Stimulated activated naive CD8-positive, alpha-beta T cell treated with anti-CD3 and anti-CD28 coated beads, Interleukin-15, Interleukin-2, amounts not matched to agents 100 ng/mL and 50 ng/mL, for 24 hours (primary cell): ENCODE measurements at regions not wholly inside any gene's neighbourhood (a gene's known extent, or its start where the extent isn't known, plus 50 kb on each side); places are given as distances from the start of the nearest gene placed in this dataset.

ENCODE experiments used
- H3K27ac Mint-ChIP-seq: one replicate; pipeline ENCODE4 v1.8.0; 2021; ENCODE audit warnings: mild to moderate bottlenecking, mixed read lengths
- H3K27me3 Mint-ChIP-seq: one replicate; pipeline ENCODE4 v1.8.0; 2021; ENCODE audit warnings: mixed read lengths
- H3K36me3 Mint-ChIP-seq: one replicate; pipeline ENCODE4 v1.8.0; 2021; ENCODE audit warnings: low read depth, mixed read lengths
- H3K4me1 Mint-ChIP-seq: one replicate; pipeline ENCODE4 v1.8.0; 2021; ENCODE audit warnings: low read depth, mixed read lengths
- H3K4me3 Mint-ChIP-seq: one replicate; pipeline ENCODE4 v1.8.0; 2021; ENCODE audit warnings: mild to moderate bottlenecking, mixed read lengths
- H3K9me3 Mint-ChIP-seq: one replicate; pipeline ENCODE4 v1.8.0; 2021; ENCODE audit warnings: mixed read lengths

DNA sequence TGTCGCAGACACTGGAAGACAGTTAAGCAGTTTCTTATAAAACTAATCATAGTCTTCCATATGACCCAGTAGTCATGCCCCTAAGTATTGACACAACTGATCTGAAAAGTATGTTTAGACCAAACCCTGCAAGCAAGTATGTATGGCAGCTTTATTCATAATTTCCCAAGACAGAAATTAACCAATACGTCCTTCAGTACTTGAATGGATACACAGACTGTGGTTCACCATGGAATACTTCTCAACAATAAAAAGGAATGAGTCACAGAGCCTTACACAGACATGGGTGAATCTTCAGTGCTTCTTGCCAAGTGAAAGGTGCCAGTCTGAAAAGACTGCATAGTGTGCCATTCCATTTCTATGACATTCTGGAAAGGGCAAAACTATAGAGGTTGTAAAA is 50.2 kb upstream of the AKR1E2 start:
- no peak overlapping the region for H3K4me3 Mint-ChIP-seq
- H3K27ac Mint-ChIP-seq = peak overlapping the region; percentile 82
- H3K27me3 Mint-ChIP-seq = peaks cover 37% of the 10 kb centered on the region
- no peaks in the 10 kb centered on the region for H3K36me3 Mint-ChIP-seq
- no peaks in the 10 kb centered on the region for H3K9me3 Mint-ChIP-seq
- H3K4me1 Mint-ChIP-seq = peaks cover 12% of the 10 kb centered on the region

DNA sequence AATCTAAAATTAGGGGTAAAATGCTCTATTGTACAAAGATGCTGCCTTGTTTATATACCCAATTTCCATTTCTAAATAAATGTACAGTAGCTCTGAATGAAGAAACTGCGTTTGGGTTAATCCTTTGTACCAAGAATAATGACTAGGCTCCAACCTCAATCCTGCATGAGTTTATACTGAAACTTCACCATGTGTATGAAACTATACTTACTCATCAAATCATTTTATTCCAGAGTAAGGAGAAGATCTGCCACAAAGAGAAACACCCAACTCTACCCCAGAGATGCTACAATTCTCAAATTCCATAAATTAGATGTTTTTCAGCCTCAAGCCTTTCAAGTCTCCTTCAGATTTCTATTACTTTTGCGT is 53.8 kb upstream of the AKR1E2 start:
- Mint-ChIP-seq H3K4me1 (peaks cover 12% of the 10 kb centered on the region), H3K4me3 (no peak overlapping the region), H3K9me3 (no peaks in the 10 kb centered on the region), H3K36me3 (no peaks in the 10 kb centered on the region), H3K27ac (no peak overlapping the region), H3K27me3 (peaks cover 33% of the 10 kb centered on the region)

DNA sequence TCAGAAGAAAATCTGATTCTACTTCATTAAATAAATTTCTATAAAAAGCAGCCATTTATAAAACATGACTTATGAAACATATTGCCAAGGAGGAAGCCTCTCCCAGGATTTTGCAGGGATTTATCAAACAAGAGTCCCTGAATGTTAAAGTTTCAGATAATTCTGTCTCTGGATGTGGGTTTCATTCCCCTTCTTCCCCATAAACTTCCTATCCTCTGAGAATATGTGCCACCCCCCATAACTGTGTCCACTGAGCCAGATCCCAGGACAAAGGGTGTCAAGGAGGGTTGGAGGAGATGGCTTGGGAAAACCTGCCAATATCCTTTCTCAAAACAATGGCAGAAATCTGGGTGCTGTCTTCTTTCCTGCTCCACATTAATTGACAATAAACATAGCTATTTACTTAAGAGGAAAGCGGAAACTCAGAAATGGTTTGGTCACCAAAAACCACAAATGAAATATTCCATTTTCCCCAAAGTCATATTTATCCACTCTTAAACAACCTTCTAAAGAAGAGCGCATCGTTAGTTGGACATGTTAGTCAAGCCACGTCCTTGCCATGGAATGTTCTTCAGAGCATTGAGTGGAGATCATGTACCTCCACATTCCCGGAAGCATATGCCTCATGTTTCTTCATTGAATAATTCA is 54.3 kb upstream of the AKR1E2 start:
- no peaks in the 10 kb centered on the region for H3K36me3 Mint-ChIP-seq
- H3K4me3 Mint-ChIP-seq = no peak overlapping the region
- no peak overlapping the region for H3K27ac Mint-ChIP-seq
- H3K27me3 Mint-ChIP-seq = peaks cover 33% of the 10 kb centered on the region
- H3K4me1 Mint-ChIP-seq = peaks cover 12% of the 10 kb centered on the region
- H3K9me3 Mint-ChIP-seq = no peaks in the 10 kb centered on the region

DNA sequence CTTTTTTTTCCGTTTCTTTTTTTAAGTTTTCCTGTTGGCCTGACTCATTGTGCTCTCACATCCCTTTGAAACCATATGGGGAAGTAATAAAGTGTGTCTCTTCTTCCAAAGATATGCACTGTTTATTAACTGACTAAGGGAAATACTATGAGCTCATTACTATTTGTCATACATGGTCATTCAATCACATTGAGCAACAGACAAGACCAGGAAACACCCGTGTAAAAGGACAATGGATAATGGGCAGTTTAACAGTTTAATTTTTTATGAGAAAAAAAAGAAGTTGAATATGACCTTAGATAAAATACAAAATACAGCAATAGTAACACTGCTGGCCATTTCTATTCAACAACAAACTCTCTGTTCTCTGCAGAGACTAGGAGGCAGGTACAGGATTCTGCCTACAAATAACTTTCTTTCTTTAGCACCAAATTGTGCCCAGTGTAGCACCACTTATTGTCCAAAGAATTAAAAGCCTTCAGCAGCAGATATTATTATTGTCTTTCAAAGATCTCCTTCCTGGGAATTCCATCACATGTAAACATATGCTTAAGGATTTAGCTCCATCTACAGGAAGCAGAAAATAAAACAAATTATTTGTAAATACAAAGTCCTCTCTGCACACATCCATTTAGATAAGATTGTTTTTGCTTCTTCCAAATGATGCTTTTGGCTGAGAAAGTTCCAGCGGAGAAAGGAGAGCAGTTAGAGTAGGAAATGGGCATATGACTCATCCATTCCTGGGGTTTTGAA is 55.0 kb upstream of the AKR1E2 start:
- Mint-ChIP-seq H3K9me3 (no peaks in the 10 kb centered on the region), H3K27me3 (peaks cover 33% of the 10 kb centered on the region), H3K4me1 (peaks cover 7% of the 10 kb centered on the region), H3K4me3 (no peak overlapping the region), H3K36me3 (no peaks in the 10 kb centered on the region), H3K27ac (no peak overlapping the region)

DNA sequence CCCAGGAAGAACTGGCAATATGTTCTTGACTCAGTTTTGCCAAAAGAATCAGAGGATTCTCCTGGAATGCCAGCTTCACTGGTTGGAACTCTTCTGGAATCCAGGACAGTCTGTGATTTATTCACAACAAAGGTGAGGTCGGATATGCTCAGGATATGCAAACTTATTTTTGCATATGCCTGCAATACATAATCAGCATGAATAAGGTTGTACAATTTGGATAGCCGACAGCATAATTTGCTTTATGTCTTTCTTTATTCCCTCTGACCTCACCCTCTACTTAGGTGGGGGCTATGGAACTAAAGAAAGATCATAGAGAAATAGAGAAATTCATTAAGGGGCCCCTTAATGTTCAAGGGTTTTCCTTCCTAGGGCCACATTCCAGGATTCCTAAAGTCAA is 57.6 kb upstream of the AKR1E2 start:
- H3K27ac Mint-ChIP-seq = no peak overlapping the region
- H3K36me3 Mint-ChIP-seq = no peaks in the 10 kb centered on the region
- no peaks in the 10 kb centered on the region for H3K9me3 Mint-ChIP-seq
- H3K27me3 Mint-ChIP-seq = peaks cover 22% of the 10 kb centered on the region
- no peak overlapping the region for H3K4me3 Mint-ChIP-seq
- H3K4me1 Mint-ChIP-seq = no peaks in the 10 kb centered on the region

DNA sequence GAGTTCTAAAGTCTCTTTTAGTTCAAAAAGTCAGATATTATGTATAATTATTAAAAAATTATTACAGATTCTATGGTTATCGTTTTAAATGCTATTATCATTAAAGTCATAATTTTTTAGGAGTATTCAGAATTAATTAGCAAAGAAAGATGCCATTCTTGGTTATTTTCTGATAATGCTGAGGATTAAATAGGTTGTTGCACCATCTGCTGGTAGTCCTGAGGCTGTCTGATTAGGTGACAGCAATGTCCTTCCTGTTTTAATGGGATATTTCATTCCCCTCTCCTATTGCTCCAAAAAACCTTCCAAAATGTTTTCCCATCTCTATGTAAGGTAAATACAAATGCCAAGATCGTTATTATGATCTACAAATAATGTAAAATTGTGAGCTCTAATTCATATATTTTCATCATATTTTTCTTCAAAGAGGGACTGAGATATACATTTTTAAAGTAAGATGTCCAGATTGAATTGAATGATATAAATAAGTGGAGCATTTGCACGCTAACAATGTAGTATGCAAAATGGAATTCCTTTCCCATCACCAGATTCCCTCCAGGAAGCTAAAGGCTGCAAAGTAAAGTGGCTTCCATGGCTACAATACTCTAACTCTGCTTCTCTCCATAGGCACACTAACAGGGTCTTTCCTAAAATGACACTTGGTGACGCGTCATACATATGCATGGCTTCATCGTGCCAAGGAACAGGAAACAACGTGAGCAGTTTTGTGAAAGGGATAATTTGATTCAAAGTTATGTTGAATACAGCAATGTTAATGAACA is 58.8 kb upstream of the AKR1E2 start:
- Mint-ChIP-seq H3K4me3 (no peak overlapping the region), H3K36me3 (no peaks in the 10 kb centered on the region), H3K27ac (no peak overlapping the region), H3K27me3 (peaks cover 13% of the 10 kb centered on the region), H3K4me1 (no peaks in the 10 kb centered on the region), H3K9me3 (no peaks in the 10 kb centered on the region)

DNA sequence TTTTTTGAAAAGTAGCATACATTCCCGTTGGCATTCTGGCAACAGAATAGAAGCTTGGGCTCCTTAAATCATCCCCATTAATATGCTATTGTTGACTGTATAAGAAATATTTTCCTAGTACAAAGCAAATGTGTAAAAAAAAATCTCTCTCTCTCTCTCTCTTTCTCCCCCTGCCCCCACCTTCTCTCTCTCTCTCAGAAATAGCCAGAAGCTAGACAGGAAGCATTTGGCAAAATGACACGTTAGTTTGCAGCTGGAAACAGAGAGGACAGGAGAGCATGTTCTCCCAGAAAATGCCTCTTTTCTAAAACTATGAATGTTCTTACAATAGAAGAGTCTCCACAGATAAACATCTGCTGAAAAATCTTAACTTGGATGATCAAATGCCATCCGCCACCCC is 59.6 kb upstream of the AKR1E2 start:
- no peaks in the 10 kb centered on the region for H3K36me3 Mint-ChIP-seq
- H3K9me3 Mint-ChIP-seq = no peaks in the 10 kb centered on the region
- no peak overlapping the region for H3K4me3 Mint-ChIP-seq
- no peaks in the 10 kb centered on the region for H3K4me1 Mint-ChIP-seq
- H3K27ac Mint-ChIP-seq = no peak overlapping the region
- H3K27me3 Mint-ChIP-seq = peaks cover 6% of the 10 kb centered on the region

DNA sequence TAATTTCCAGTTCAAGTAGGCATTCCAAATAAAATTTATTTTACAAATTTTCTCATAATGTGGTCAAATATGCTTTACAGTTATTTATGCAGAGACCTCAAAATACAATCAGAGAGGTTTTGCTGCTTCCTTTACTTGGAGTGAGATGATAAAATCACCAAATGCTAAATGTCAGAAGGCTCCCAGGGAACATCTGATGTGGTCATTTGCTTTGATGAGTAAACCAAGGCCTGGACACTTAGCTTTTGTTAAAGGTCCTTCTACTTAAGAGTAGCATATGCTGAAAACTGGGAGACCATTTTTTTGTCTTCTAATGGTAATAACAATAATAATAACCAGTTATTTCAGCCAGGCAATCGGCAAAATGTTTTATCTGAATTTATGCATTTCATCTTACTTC is 60.6 kb upstream of the AKR1E2 start:
- no peak overlapping the region for H3K27ac Mint-ChIP-seq
- no peaks in the 10 kb centered on the region for H3K36me3 Mint-ChIP-seq
- peaks cover 6% of the 10 kb centered on the region for H3K27me3 Mint-ChIP-seq
- no peaks in the 10 kb centered on the region for H3K9me3 Mint-ChIP-seq
- no peaks in the 10 kb centered on the region for H3K4me1 Mint-ChIP-seq
- H3K4me3 Mint-ChIP-seq = no peak overlapping the region

DNA sequence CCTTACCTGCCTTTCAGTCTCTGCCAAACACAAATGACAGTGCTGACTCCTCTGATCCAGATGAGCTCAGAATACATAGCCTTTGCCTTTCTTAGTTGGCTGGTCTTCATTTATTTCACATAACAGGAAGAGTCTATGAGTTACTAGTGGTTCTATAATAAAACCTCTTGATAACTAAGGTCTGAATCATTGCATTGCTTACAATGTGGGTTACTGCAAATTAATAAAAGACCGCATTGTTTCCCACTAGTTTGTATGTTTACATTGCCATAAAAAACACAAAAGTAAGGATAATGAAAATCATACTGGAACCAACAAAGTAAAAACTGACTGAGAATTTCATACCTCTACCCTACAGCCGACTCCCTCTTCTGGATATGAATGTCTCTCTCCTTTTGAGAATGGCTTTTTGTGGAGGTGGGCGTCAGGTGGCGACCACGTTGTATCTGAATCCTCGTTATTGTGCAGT is 62.0 kb upstream of the AKR1E2 start:
- no peak overlapping the region for H3K27ac Mint-ChIP-seq
- H3K27me3 Mint-ChIP-seq = peaks cover 16% of the 10 kb centered on the region
- H3K36me3 Mint-ChIP-seq = no peaks in the 10 kb centered on the region
- no peaks in the 10 kb centered on the region for H3K4me1 Mint-ChIP-seq
- H3K4me3 Mint-ChIP-seq = no peak overlapping the region
- no peaks in the 10 kb centered on the region for H3K9me3 Mint-ChIP-seq

DNA sequence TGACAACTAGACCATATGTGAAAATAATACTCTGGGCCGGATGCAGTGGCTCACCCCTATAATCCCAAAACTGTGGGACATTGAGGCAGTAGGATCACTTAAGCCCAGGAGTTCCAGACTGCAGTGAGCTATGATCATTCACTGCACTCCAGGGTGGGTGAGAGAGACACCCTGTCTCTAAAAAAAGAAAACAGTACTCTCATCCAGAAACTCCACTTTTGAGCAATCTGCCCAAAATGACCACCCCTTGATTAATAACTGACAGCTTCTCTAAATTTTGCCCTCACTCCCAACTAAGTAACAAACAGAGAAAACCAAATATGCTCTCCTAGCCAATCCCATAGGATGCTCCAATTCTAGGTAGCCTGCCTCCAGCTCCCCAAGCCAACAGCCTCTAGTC is 62.5 kb upstream of the AKR1E2 start:
- peaks cover 18% of the 10 kb centered on the region for H3K27me3 Mint-ChIP-seq
- no peak overlapping the region for H3K4me3 Mint-ChIP-seq
- no peaks in the 10 kb centered on the region for H3K9me3 Mint-ChIP-seq
- no peak overlapping the region for H3K27ac Mint-ChIP-seq
- H3K4me1 Mint-ChIP-seq = no peaks in the 10 kb centered on the region
- H3K36me3 Mint-ChIP-seq = no peaks in the 10 kb centered on the region

DNA sequence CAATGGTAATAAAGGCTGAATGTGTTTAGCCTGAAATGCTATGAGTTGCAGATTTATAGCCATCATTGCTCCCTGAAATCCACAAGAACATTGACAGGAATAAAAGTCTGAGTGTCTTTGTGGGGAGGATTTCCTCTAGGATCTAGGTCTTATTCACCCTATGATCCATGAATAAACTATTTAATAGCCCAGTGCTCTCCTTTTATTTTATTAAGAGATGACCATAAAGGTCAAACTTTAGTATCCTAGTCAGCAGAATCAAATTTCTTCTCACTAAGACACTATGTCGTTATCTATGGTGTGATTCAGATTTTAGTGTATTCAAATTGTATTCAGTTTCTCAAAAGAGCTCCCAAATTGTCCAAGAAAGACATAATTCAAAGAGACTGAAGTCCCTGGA is 67.8 kb upstream of the AKR1E2 start:
- H3K36me3 Mint-ChIP-seq = no peaks in the 10 kb centered on the region
- H3K27me3 Mint-ChIP-seq = peaks cover 21% of the 10 kb centered on the region
- no peaks in the 10 kb centered on the region for H3K4me1 Mint-ChIP-seq
- H3K4me3 Mint-ChIP-seq = no peak overlapping the region
- H3K27ac Mint-ChIP-seq = no peak overlapping the region
- no peaks in the 10 kb centered on the region for H3K9me3 Mint-ChIP-seq

DNA sequence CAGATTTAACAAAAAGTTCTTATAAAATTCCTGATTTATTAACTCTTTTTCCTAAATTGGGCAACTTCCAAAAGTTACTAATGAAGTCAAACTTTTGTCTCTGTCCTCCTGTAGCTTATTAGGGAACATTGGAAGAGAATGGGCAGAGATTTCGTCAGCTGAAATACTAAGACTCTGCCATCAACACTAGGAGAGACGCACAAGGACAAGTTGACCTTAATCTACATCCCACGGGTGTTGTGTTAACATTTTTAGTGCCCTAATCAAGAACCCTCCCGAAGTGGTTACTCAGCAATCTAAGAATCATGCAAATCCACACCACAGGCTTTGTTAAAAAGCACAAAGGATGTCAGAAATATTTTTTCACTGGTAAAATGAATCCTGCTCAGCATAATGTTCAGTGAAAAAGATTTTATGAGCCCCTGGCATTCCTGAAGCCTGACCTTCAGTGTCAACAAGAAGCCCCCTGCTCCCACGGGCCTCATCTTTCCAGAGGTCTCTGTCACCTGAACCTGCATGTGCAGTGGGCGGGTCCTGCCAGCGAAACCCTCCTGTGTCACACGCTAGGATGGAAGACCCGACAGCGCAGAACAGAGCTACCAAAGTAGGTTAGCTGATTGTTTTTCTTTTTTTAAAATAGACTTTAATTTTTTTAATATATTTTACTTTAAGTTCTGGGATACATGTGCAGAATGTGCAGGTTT is 70.6 kb upstream of the AKR1E2 start:
- Mint-ChIP-seq H3K4me1 (no peaks in the 10 kb centered on the region), H3K36me3 (no peaks in the 10 kb centered on the region), H3K27ac (no peak overlapping the region), H3K27me3 (peaks cover 37% of the 10 kb centered on the region), H3K4me3 (no peak overlapping the region), H3K9me3 (no peaks in the 10 kb centered on the region)

DNA sequence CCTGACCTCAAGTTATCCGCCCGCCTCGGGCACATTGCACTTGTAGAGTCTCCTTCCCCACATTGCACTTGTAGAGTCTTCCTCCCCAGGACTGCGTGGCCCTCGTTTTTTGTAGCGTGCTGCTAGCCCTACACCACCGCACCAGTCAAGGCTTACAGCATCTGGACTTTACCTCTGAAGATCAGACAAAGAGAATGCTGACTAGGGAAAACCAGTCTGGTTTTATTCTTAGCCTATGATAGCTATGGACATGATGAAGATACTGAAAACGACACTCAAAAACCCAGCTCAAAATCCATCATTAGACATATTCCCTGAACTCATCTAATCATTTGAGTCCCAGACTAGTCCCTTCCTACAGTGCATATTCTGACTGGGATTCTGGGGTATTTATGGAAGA is 71.9 kb upstream of the AKR1E2 start:
- Mint-ChIP-seq H3K27ac (no peak overlapping the region), H3K9me3 (no peaks in the 10 kb centered on the region), H3K27me3 (peaks cover 39% of the 10 kb centered on the region), H3K4me3 (no peak overlapping the region), H3K4me1 (no peaks in the 10 kb centered on the region), H3K36me3 (no peaks in the 10 kb centered on the region)

DNA sequence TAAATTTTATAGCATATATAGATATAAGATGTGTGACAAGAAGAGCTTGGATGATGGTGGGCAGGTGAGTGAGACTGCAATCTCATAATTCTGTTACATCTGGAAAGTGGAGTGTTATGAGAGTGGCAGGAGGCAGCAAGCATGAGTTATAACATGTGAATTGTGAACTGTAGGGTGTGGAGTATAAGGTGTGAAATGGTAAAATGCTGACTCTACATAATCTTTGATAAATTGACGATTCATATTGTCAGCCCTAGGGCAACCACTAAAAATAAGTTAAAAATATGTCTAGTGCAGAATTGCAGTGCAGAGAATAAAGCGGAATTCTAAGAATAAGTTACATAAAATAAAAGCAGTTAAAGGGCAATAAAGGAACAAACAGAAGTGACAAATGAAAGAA is 74.8 kb upstream of the AKR1E2 start:
- no peaks in the 10 kb centered on the region for H3K4me1 Mint-ChIP-seq
- no peaks in the 10 kb centered on the region for H3K9me3 Mint-ChIP-seq
- H3K36me3 Mint-ChIP-seq = no peaks in the 10 kb centered on the region
- no peak overlapping the region for H3K4me3 Mint-ChIP-seq
- peaks cover 41% of the 10 kb centered on the region for H3K27me3 Mint-ChIP-seq
- no peak overlapping the region for H3K27ac Mint-ChIP-seq

DNA sequence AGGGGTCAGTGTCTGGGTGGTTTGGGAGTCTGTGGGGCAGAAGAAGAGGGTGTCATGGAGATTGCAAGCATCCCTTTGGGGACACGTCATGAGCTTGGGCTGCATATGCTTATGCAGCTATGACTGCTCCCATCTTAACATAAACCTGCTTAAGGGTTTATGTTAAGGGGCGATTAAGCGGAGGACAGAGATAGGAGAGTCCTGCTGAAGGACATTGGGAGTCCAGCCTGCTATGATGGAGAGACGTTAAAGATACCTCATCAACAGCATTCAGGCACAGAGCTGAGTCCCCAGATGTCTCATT is 76.8 kb upstream of the AKR1E2 start:
- no peaks in the 10 kb centered on the region for H3K9me3 Mint-ChIP-seq
- H3K27me3 Mint-ChIP-seq = peaks cover 47% of the 10 kb centered on the region
- H3K4me3 Mint-ChIP-seq = no peak overlapping the region
- H3K4me1 Mint-ChIP-seq = no peaks in the 10 kb centered on the region
- H3K27ac Mint-ChIP-seq = no peak overlapping the region
- no peaks in the 10 kb centered on the region for H3K36me3 Mint-ChIP-seq
